ENCODE measurements at regions not wholly inside any gene's neighbourhood (a gene's known extent, or its start where the extent isn't known, plus 50 kb on each side); places are given as distances from the start of the nearest gene placed in this dataset.
"Not testable (repeated sequence)": the region's sequence is repeated elsewhere in the genome, so short reads cannot be mapped to it uniquely, and the experiment has no call there.

GRCh38 chr21:16116798-16117197 lies 387.0 kb downstream of the USP25 start:
- peaks cover 4% of the 10 kb centered on the region for H3K4me1 ChIP-seq
- no peak for TF ChIP-seq EP300 (IDR thresholded peaks at IDR 0.05)
- no peak for TF ChIP-seq CTCF (IDR thresholded peaks at IDR 0.05)
- no peak for TF ChIP-seq POLR2AphosphoS5 (IDR thresholded peaks at IDR 0.05)
- TF ChIP-seq POLR2A (IDR thresholded peaks at IDR 0.05) = no peak
- DNase-seq (ENCODE audit: low spot score in 2 of 2) = no peak
- H3K4me3 ChIP-seq = no peak overlapping the region
- 53% methylated on average over 1 of the region's 1 CpG for WGBS
- peaks cover 7% of the 10 kb centered on the region for H3K9me3 ChIP-seq
- H3K27ac ChIP-seq = peak overlapping the region; percentile 18
- no peaks in the 10 kb centered on the region for H3K36me3 ChIP-seq
- no peaks in the 10 kb centered on the region for H3K27me3 ChIP-seq

GRCh38 chr21:16117331-16117730 lies 387.5 kb downstream of the USP25 start:
- no peak for TF ChIP-seq CTCF (IDR thresholded peaks at IDR 0.05)
- TF ChIP-seq EP300 (IDR thresholded peaks at IDR 0.05) = no peak
- no peak for TF ChIP-seq POLR2A (IDR thresholded peaks at IDR 0.05)
- TF ChIP-seq POLR2AphosphoS5 (IDR thresholded peaks at IDR 0.05) = no peak
- H3K4me3 ChIP-seq = no peak overlapping the region

GRCh38 chr21:16117851-16118590 lies 388.2 kb downstream of the USP25 start:
- H3K27me3 ChIP-seq = no peaks in the 10 kb centered on the region
- WGBS = 60% methylated on average over 8 of the region's 8 CpGs
- peak overlapping the region; percentile 1 for H3K4me3 ChIP-seq
- H3K9me3 ChIP-seq = peaks cover 7% of the 10 kb centered on the region
- H3K27ac ChIP-seq = peak overlapping the region; percentile 18
- H3K4me1 ChIP-seq = peaks cover 4% of the 10 kb centered on the region
- TF ChIP-seq POLR2AphosphoS5 (IDR thresholded peaks at IDR 0.05) (no peak), EP300 (IDR thresholded peaks at IDR 0.05) (no peak), CTCF (IDR thresholded peaks at IDR 0.05) (no peak), POLR2A (IDR thresholded peaks at IDR 0.05) (no peak)
- DNase-seq (ENCODE audit: low spot score in 2 of 2) = no peak
- no peaks in the 10 kb centered on the region for H3K36me3 ChIP-seq

More at GRCh38 chr21:16117331-16117730, 387.5 kb downstream of the USP25 start:
- H3K27me3 ChIP-seq = no peaks in the 10 kb centered on the region
- peak overlapping the region; percentile 18 for H3K27ac ChIP-seq
- WGBS = 65% methylated on average over 4 of the region's 4 CpGs
- DNase-seq (ENCODE audit: low spot score in 2 of 2) = no peak
- H3K4me1 ChIP-seq = peaks cover 4% of the 10 kb centered on the region
- H3K9me3 ChIP-seq = peaks cover 7% of the 10 kb centered on the region
- H3K36me3 ChIP-seq = no peaks in the 10 kb centered on the region

GRCh38 chr21:16124378-16125138 lies 394.8 kb downstream of the USP25 start:
- H3K36me3 ChIP-seq = no peaks in the 10 kb centered on the region
- 49% methylated on average over 5 of the region's 5 CpGs for WGBS
- no peaks in the 10 kb centered on the region for H3K27me3 ChIP-seq
- no peak for DNase-seq (ENCODE audit: low spot score in 2 of 2)
- peak overlapping the region; percentile 10 for H3K4me3 ChIP-seq
- no peaks in the 10 kb centered on the region for H3K9me3 ChIP-seq
- TF ChIP-seq POLR2AphosphoS5 (IDR thresholded peaks at IDR 0.05) (peak in 1 of 3 donors; percentile 35), CTCF (IDR thresholded peaks at IDR 0.05) (no peak), EP300 (IDR thresholded peaks at IDR 0.05) (no peak), POLR2A (IDR thresholded peaks at IDR 0.05) (peak in 1 of 2 donors; percentile 21)
- H3K4me1 ChIP-seq = peaks cover 5% of the 10 kb centered on the region
- peak overlapping the region; percentile 60 for H3K27ac ChIP-seq

- H3K27ac ChIP-seq = peak overlapping the region; percentile 60
- no peaks in the 10 kb centered on the region for H3K36me3 ChIP-seq
- no peak for DNase-seq (ENCODE audit: low spot score in 2 of 2)
- peak overlapping the region; percentile 10 for H3K4me3 ChIP-seq
- no peaks in the 10 kb centered on the region for H3K27me3 ChIP-seq
- H3K4me1 ChIP-seq = peaks cover 5% of the 10 kb centered on the region
- no peaks in the 10 kb centered on the region for H3K9me3 ChIP-seq
- 39% methylated on average over 6 of the region's 6 CpGs for WGBS
- TF ChIP-seq CTCF (IDR thresholded peaks at IDR 0.05) = no peak
- TF ChIP-seq POLR2AphosphoS5 (IDR thresholded peaks at IDR 0.05) = no peak
- no peak for TF ChIP-seq EP300 (IDR thresholded peaks at IDR 0.05)
- no peak for TF ChIP-seq POLR2A (IDR thresholded peaks at IDR 0.05)
These were observed 395.5 kb downstream of the USP25 start for GRCh38 chr21:16125274-16125673.

GRCh38 chr21:16132453-16132852 lies 402.7 kb downstream of the USP25 start:
- not testable (repeated sequence) for DNase-seq (ENCODE audit: low spot score in 2 of 2); H3K27ac ChIP-seq; H3K4me3 ChIP-seq; H3K9me3 ChIP-seq; H3K4me1 ChIP-seq; H3K27me3 ChIP-seq; H3K36me3 ChIP-seq
- 88% methylated on average over 4 of the region's 8 CpGs for WGBS

Measured in suprapubic skin (tissue), 4 donors.